GM21737 (cell line): ENCODE measurements at regions not wholly inside any gene's neighbourhood (a gene's known extent, or its start where the extent isn't known, plus 50 kb on each side); places are given as distances from the start of the nearest gene placed in this dataset.
"Not testable (repeated sequence)": the region's sequence is repeated elsewhere in the genome, so short reads cannot be mapped to it uniquely, and the experiment has no call there.

Experiments
- ATAC-seq: cut with Tn5 transposase; IDR thresholded peaks from one replicate; pipeline ENCODE4 v1.9.1; 2021; ENCODE audit warnings: mild to moderate bottlenecking, moderate library complexity; ENCODE audit not compliant: unreplicated experiment

GRCh38 chr1:120657804-120658203, 65.9 kb upstream of the NBPF26 start:
- not testable (repeated sequence) for ATAC-seq

GRCh38 chr1:120658622-120659021, 65.1 kb upstream of the NBPF26 start:
- ATAC-seq, result not testable (repeated sequence)

GRCh38 chr1:120659133-120659532, 64.6 kb upstream of the NBPF26 start:
- ATAC-seq, result not testable (repeated sequence)

GRCh38 chr1:120664376-120665249, 59.1 kb upstream of the NBPF26 start:
- ATAC-seq, result not testable (repeated sequence)

DNA sequence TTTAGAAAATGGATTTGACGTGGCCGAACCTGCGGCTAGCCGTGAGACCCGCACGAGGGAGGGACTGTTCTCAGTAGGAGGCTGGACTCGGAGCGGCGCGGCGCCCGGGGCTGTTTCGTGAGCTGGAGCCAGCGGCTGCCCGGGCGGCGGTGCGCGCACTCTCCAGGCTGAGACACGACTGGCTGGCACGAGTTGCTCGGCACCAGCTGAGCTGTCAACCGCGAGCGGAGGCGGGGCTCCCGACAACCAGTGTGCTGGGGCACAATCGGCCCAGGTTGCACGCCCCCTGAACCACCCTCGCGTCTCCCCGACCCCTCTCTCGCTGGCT, 58.5 kb upstream of the NBPF26 start:
- ATAC-seq, result not testable (repeated sequence)

- not testable (repeated sequence) for ATAC-seq
Measured at GRCh38 chr1:120668187-120668586, 55.6 kb upstream of the NBPF26 start.
